NOMO-1 (cell line): ENCODE measurements at regions not wholly inside any gene's neighbourhood (a gene's known extent, or its start where the extent isn't known, plus 50 kb on each side); places are given as distances from the start of the nearest gene placed in this dataset.
"Not testable (repeated sequence)": the region's sequence is repeated elsewhere in the genome, so short reads cannot be mapped to it uniquely, and the experiment has no call there.

Source experiments
- DNase-seq, 2 experiments: peaks; one replicate each; lab custom pipeline; 2025; ENCODE audit not compliant: unreplicated experiment in 2 of 2; lab: John Stamatoyannopoulos, UW

GRCh38 chr12:105858981-105859710 is 279.6 kb downstream of the NUAK1 start:
- DNase-seq = no peak

GRCh38 chr12:105860561-105861207 is 278.1 kb downstream of the NUAK1 start:
- DNase-seq = no peak

DNA sequence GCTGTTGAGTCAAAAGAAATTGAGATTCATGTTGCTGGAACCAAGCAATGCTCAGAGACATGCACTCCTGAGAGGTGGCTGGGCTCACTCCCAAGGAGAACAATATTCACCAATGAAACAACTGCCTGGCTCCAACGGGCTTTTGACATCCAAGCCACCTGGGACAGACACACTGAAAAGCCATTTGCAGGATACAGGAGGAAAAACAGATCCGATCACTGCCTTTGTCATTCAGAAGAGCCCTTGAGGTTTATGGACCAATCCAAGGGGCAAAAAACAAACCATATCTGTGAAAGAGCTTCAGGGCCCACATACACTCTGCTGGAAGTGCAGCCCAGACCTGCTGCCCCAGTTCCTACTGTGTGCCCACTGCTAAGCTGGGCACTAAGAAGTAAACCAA is 277.5 kb downstream of the NUAK1 start:
- DNase-seq = no peak

- no peak for DNase-seq
These were observed 276.5 kb downstream of the NUAK1 start for GRCh38 chr12:105862163-105862821.

GRCh38 chr12:105864316-105864715 is 274.4 kb downstream of the NUAK1 start:
- DNase-seq = no peak

GRCh38 chr12:105864901-105865300 is 273.9 kb downstream of the NUAK1 start:
- no peak for DNase-seq

DNA sequence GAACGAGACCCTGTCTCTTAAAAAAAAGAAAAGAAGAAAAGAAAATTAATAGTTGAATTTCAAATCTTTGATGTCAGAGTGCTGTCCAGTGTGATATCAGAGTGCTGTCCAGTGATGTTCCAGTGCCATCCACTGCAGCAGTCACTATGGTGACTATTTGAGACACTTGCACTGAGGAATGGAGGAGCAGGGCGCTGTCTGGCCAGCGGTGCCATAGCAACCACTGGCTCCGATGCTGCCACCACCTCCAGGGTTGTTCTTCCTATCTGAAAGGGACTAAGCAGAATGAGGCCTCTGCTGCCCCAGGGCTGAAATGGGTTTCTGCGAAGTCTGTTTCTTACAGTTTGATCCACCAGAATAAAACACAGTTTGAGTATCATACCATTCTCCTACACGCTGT is 272.9 kb downstream of the NUAK1 start:
- DNase-seq = no peak

DNA sequence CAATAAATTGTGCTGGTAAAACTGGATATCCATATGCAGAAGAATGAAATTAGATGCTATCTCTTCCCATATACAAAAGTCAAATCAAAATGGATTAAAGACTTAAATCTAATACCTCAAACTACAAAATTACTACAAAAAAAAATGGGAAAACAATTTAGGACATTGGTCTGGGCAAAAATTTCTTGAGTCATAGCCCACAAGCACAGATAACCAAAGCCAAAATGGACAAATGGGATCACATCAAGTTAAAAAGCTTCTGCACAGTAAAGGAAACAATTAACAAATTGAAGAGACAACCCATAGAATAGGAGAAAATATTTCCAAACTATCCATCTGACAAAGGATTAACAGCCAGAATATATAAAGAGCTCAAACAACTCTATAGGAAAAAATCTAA is 264.6 kb downstream of the NUAK1 start:
- DNase-seq = no peak

DNA sequence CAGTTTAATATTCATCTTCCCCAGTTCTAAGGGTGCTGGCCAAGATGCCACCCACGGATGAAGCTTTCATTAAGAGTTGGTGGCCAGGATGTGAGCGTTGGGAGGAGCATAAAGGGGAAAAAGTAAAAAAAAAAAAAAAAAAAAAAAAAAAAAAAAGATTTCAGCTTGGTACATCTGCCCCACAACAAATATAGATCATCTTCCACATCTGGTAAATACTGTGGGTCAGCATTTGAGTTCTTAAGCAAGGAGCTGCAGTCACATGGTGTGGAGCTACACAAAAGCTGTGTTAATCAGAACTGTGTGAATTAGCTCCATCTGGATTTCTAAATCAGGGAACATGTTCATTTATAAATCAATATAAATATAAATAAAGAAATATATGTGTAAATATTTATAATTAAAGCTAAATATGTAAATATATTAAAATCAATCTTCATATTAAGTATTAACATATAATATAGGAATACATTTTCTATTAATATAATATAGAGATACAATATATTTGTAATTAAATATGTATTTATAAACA is 262.3 kb downstream of the NUAK1 start:
- no peak for DNase-seq

- no peak for DNase-seq
These were observed 259.8 kb downstream of the NUAK1 start for GRCh38 chr12:105878964-105879363.

- DNase-seq = no peak
These were observed 257.8 kb downstream of the NUAK1 start for GRCh38 chr12:105880824-105881388.

GRCh38 chr12:105882404-105882803 is 256.4 kb downstream of the NUAK1 start:
- DNase-seq = no peak

DNA sequence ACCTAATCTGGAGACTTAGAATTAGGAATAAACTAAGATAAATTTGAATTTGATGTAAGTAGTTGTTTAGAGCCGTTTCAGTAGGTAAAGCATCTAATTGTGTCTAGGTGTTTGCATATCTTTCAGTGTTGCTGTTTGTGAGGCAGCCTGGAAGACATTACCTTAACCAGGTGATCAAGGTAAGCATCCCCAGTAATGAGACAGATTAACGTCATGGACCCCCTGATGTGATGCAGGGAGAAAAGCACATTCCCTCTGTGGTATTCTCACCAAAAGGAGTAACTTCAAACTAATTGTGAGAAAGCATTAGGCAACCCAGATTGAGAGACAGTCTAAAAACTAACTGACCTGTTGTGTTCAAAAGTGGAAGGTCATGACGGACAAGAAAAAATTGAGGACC is 251.6 kb downstream of the NUAK1 start:
- no peak for DNase-seq

- no peak for DNase-seq
These were observed 250.1 kb downstream of the NUAK1 start for GRCh38 chr12:105888696-105889095.

DNA sequence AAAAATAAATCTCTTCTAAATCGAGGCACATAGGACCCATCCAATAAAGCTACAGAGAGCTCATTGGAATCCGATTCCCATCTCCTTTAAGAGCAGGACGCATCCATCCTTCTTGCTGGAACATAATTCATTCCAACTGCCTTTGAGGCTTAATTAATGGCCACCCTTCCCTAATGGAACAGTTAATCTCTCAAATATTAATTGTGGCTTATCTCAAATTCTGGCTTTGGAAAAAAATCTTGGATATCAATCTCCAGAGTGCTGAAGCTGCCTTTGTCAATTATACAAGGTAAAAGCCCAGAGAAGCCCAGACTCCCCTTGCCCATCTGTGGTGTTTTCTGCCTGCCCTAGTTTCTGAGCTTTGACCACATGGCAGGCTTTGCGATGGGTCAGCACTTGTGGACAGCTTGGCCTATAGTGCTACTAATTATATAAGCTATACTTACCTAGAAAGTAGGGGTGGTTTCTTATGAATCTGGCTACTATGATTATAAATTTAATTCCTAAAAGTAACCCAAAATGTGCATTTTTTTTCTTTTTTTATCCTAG is 246.3 kb downstream of the NUAK1 start:
- DNase-seq = no peak

DNA sequence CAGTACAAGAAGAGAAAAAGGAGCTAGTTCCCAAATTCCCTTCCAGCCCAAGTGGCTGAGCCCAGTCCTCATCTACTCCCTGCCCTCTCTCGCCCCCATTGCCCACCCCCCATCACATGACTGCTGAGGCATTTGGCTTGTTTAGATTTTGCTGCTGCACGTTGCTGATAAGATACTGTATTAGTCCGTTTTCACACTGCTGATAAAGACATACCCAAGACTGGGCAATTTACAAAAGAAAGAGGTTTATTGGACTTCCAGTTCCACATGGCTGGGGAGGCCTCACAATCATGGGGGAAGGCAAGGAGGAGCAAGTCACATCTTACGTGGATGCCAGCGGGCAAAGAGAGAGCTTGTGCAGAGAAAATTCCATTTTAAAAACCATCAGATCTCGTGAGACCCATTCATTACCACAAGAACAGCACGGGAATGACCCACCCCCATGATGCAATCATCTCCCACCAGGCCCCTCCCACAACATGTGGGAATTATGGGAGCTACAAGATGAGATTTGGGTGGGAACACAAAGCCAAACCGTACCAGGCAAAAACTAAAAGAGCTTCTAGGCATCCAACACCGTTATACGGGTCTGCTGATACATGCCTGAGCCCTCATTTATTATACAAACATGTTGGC is 243.4 kb downstream of the NUAK1 start:
- DNase-seq = not testable (repeated sequence)

- DNase-seq = no peak
These were observed 241.4 kb downstream of the NUAK1 start for GRCh38 chr12:105897311-105897725.

DNA sequence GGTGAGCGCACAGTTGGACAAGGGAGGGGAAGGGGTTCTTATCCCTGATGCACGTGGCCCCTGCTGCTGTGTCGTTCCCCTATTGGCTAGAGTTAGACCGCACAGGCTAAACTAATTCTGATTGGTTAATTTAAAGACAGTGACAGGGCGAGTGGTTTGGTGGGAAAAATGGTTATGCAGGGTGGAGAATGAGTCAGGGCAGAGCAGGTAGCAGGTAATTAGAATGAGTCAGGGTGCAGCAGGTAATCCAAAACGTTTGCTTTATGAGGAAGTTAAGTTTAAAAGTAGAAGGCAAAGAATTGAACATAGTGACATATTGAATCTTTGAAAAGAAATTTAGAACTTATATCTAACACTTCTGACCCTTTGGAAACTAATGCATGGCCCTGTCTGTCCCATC is 240.5 kb downstream of the NUAK1 start:
- not testable (repeated sequence) for DNase-seq

GRCh38 chr12:105899589-105899988 is 239.2 kb downstream of the NUAK1 start:
- peak; percentile 1 to 44 for DNase-seq

- DNase-seq = no peak
These were observed 232.2 kb downstream of the NUAK1 start for GRCh38 chr12:105906561-105906960.

DNA sequence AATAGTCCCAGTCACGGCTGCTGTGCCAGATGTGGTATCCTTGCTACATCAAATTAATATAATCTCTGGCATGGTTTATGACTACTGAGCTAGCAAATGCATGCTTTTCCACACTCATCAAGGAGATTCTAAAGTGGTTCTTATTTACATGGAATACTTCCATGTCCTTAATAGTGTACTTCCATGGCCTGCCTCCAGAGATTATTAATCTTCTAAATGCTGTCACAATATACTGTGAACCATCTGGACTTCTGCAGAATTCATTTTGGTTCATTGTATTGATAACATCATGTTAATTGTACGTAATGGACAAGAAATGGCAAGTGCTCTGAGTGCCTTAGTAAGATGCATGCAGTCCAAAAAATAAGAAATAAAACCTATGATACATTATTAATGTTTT is 230.8 kb downstream of the NUAK1 start:
- DNase-seq = no peak
